BE2C (cell line): ENCODE measurements at regions not wholly inside any gene's neighbourhood (a gene's known extent, or its start where the extent isn't known, plus 50 kb on each side); places are given as distances from the start of the nearest gene placed in this dataset.
"Not testable (repeated sequence)": the region's sequence is repeated elsewhere in the genome, so short reads cannot be mapped to it uniquely, and the experiment has no call there.

Experiments used
- DNase-seq: peaks from one replicate; pipeline ENCODE4 v3.0.0-alpha.2; 2020
- H3K27me3 ChIP-seq: fragments of 250-450 bp; sonication (Bioruptor Pico); 2 replicates; pipeline ENCODE4 v1.5.1; 2020; ENCODE audit warnings: mild to moderate bottlenecking
- H3K36me3 ChIP-seq: fragments of 250-450 bp; sonication (Bioruptor Pico); 2 replicates; pipeline ENCODE4 v1.5.1; 2020; ENCODE audit warnings: mild to moderate bottlenecking
- H3K4me1 ChIP-seq: fragments of 250-450 bp; sonication (Bioruptor Pico); 2 replicates; pipeline ENCODE4 v1.5.1; 2020
- H3K4me3 ChIP-seq: 2 replicates; pipeline ENCODE4 v1.5.1; 2011; ENCODE audit warnings: low read depth, low read length
- H3K9me3 ChIP-seq: fragments of 250-450 bp; sonication (Bioruptor Pico); 2 replicates; pipeline ENCODE4 v1.5.1; 2020
- TF ChIP-seq, protein P1 (sequence below): IDR thresholded peaks from 2 replicates; pipeline ENCODE4 v1.5.1; 2012; ENCODE audit warnings: mild to moderate bottlenecking, low read depth, low read length

GRCh38 chr1:88581703-88582102, 102.4 kb upstream of the PKN2 start:
- TF ChIP-seq, protein P1, sequence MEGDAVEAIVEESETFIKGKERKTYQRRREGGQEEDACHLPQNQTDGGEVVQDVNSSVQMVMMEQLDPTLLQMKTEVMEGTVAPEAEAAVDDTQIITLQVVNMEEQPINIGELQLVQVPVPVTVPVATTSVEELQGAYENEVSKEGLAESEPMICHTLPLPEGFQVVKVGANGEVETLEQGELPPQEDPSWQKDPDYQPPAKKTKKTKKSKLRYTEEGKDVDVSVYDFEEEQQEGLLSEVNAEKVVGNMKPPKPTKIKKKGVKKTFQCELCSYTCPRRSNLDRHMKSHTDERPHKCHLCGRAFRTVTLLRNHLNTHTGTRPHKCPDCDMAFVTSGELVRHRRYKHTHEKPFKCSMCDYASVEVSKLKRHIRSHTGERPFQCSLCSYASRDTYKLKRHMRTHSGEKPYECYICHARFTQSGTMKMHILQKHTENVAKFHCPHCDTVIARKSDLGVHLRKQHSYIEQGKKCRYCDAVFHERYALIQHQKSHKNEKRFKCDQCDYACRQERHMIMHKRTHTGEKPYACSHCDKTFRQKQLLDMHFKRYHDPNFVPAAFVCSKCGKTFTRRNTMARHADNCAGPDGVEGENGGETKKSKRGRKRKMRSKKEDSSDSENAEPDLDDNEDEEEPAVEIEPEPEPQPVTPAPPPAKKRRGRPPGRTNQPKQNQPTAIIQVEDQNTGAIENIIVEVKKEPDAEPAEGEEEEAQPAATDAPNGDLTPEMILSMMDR, result no peak
- no peaks in the 10 kb centered on the region for H3K36me3 ChIP-seq
- H3K9me3 ChIP-seq, result no peaks in the 10 kb centered on the region
- H3K4me3 ChIP-seq, result no peak overlapping the region
- no peaks in the 10 kb centered on the region for H3K27me3 ChIP-seq
- no peak for DNase-seq
- H3K4me1 ChIP-seq, result no peaks in the 10 kb centered on the region

- TF ChIP-seq, protein P1, result no peak
Measured at GRCh38 chr1:88593358-88593757, 90.7 kb upstream of the PKN2 start.

GRCh38 chr1:88595355-88596002, 88.6 kb upstream of the PKN2 start:
- Histone ChIP-seq H3K9me3 (no peaks in the 10 kb centered on the region), H3K36me3 (no peaks in the 10 kb centered on the region)
- TF ChIP-seq, protein P1, result peak; percentile 33

More at GRCh38 chr1:88593358-88593757, 90.7 kb upstream of the PKN2 start:
- Histone ChIP-seq H3K27me3 (no peaks in the 10 kb centered on the region), H3K4me3 (no peak overlapping the region), H3K4me1 (no peaks in the 10 kb centered on the region), H3K36me3 (no peaks in the 10 kb centered on the region), H3K9me3 (no peaks in the 10 kb centered on the region)
- DNase-seq, result no peak

GRCh38 chr1:88597973-88598372, 86.1 kb upstream of the PKN2 start:
- not testable (repeated sequence) for H3K9me3 ChIP-seq, DNase-seq, H3K36me3 ChIP-seq, H3K4me1 ChIP-seq, H3K4me3 ChIP-seq, H3K27me3 ChIP-seq

More at GRCh38 chr1:88595355-88596002, 88.6 kb upstream of the PKN2 start:
- DNase-seq, result no peak
- Histone ChIP-seq H3K4me1 (no peaks in the 10 kb centered on the region), H3K27me3 (no peaks in the 10 kb centered on the region), H3K4me3 (no peak overlapping the region)

GRCh38 chr1:88608139-88608943, 75.7 kb upstream of the PKN2 start:
- Histone ChIP-seq H3K36me3 (no peaks in the 10 kb centered on the region), H3K9me3 (no peaks in the 10 kb centered on the region), H3K4me3 (no peak overlapping the region), H3K27me3 (no peaks in the 10 kb centered on the region), H3K4me1 (no peaks in the 10 kb centered on the region)
- TF ChIP-seq, protein P1, result peak; percentile 61
- no peak for DNase-seq

DNA sequence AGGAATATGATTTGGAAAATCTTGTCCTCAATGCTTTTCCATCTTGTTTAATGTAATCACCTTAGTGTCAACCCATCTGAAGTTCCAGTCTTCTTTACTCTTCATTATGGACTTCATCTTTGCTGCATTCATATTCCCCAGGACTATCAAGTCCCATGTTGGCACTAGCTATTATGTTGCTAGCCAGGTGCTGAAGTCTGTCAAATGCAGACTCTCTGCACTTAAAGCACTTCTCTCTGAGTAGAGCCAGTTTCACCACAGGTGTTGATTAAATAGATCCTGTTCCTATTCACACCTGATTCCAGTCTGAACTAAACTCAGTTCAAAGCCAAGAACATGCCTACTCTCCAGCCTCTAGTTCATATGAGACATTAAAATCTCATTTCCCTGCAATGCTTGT, 75.0 kb upstream of the PKN2 start:
- Histone ChIP-seq H3K36me3 (no peaks in the 10 kb centered on the region), H3K9me3 (no peaks in the 10 kb centered on the region), H3K27me3 (no peaks in the 10 kb centered on the region), H3K4me3 (no peak overlapping the region), H3K4me1 (no peaks in the 10 kb centered on the region)
- DNase-seq, result no peak
- TF ChIP-seq, protein P1, result no peak
